ENCODE measurements at regions not wholly inside any gene's neighbourhood (a gene's known extent, or its start where the extent isn't known, plus 50 kb on each side); places are given as distances from the start of the nearest gene placed in this dataset.

GRCh38 chr13:22137361-22138050, 466.6 kb downstream of the FGF9 start:
- no peak for DNase-seq

GRCh38 chr13:22138947-22139346, 468.1 kb downstream of the FGF9 start:
- no peak for DNase-seq

- DNase-seq = no peak
Observed at GRCh38 chr13:22141716-22142115, 470.8 kb downstream of the FGF9 start.

GRCh38 chr13:22143671-22144070, 472.8 kb downstream of the FGF9 start:
- no peak for DNase-seq

GRCh38 chr13:22144806-22145205, 473.9 kb downstream of the FGF9 start:
- DNase-seq = no peak

- no peak for DNase-seq
Observed at GRCh38 chr13:22148187-22148586, 477.3 kb downstream of the FGF9 start.

- no peak for DNase-seq
Observed at GRCh38 chr13:22152751-22153150, 481.9 kb downstream of the FGF9 start.

- DNase-seq = no peak
Observed at GRCh38 chr13:22154041-22154440, 483.2 kb downstream of the FGF9 start.

GRCh38 chr13:22161871-22162270, 491.0 kb downstream of the FGF9 start:
- no peak for DNase-seq

GRCh38 chr13:22162889-22163288, 492.0 kb downstream of the FGF9 start:
- no peak for DNase-seq

- DNase-seq = no peak
Observed at GRCh38 chr13:22168437-22169190, 497.7 kb downstream of the FGF9 start.

- no peak for DNase-seq
Observed at GRCh38 chr13:22169473-22169872, 498.6 kb downstream of the FGF9 start.

GRCh38 chr13:22173610-22174009, 502.7 kb downstream of the FGF9 start:
- DNase-seq = no peak

- DNase-seq = no peak
Observed at GRCh38 chr13:22175241-22175640, 504.4 kb downstream of the FGF9 start.

- no peak for DNase-seq
Observed at GRCh38 chr13:22175815-22176214, 504.9 kb downstream of the FGF9 start.

GRCh38 chr13:22176968-22177520, 506.2 kb downstream of the FGF9 start:
- DNase-seq = peak; percentile 6

GRCh38 chr13:22178878-22179277, 508.0 kb downstream of the FGF9 start:
- DNase-seq = no peak

GRCh38 chr13:22187329-22187728, 516.5 kb downstream of the FGF9 start:
- DNase-seq = no peak

GRCh38 chr13:22189176-22190048, 518.5 kb downstream of the FGF9 start:
- no peak for DNase-seq

GRCh38 chr13:22193070-22193469, 522.2 kb downstream of the FGF9 start:
- DNase-seq = no peak

- DNase-seq = peak; percentile 21
Observed at GRCh38 chr13:22194106-22194805, 523.4 kb downstream of the FGF9 start.

GRCh38 chr13:22195726-22196125, 524.9 kb downstream of the FGF9 start:
- no peak for DNase-seq

- no peak for DNase-seq
Observed at GRCh38 chr13:22196777-22197176, 525.9 kb downstream of the FGF9 start.
